ENCODE measurements at regions not wholly inside any gene's neighbourhood (a gene's known extent, or its start where the extent isn't known, plus 50 kb on each side); places are given as distances from the start of the nearest gene placed in this dataset.
A peak's percentile ranks its signal among the peaks of the same experiment; 100 is the strongest.
"Not testable (repeated sequence)": the region's sequence is repeated elsewhere in the genome, so short reads cannot be mapped to it uniquely, and the experiment has no call there.

- DNase-seq (ENCODE audit: low read depth, low spot score): not testable (repeated sequence)
Measured at GRCh38 chr7:65145710-65146109, 139.2 kb upstream of the ERV3-1 start.

GRCh38 chr7:65145008-65145407 is 138.5 kb upstream of the ERV3-1 start:
- DNase-seq (ENCODE audit: low read depth, low spot score): not testable (repeated sequence)

DNA sequence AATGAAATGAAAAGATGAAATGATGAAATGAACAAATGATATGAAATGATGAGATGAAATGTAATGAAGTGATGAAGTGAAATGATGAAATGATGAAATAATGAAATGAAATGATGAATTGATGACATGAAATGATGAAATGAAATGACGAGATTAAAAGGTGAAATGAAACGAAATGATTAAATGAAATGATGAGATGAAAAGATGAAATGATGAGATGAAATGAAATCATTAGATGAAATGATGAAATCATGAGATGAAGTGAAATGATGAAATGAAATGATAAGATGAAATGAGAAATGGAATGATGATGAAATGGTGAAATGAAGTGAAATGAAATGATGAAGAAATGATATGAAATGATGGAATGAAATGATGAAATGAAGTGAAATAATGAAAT is 138.1 kb upstream of the ERV3-1 start:
- not testable (repeated sequence) for DNase-seq (ENCODE audit: low read depth, low spot score)

DNA sequence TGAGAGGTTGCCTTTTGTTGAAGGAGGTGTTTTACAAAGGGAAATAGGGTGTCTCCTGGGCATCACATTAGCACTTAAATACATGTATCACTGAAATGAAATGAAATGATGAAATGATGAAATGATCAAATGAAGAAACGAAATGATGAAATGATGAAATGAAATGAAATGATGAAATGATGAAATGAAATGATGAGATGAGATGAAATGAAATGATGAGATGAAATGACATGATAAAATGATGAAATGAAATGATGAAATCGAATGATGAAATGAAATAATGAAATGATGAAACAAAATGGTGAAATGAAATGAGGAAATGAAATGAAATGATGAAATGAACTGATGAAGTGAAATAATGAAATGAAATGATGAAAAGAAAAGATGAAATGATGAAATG is 137.6 kb upstream of the ERV3-1 start:
- not testable (repeated sequence) for DNase-seq (ENCODE audit: low read depth, low spot score)

GRCh38 chr7:65141894-65142293 is 135.4 kb upstream of the ERV3-1 start:
- DNase-seq (ENCODE audit: low read depth, low spot score): not testable (repeated sequence)

DNA sequence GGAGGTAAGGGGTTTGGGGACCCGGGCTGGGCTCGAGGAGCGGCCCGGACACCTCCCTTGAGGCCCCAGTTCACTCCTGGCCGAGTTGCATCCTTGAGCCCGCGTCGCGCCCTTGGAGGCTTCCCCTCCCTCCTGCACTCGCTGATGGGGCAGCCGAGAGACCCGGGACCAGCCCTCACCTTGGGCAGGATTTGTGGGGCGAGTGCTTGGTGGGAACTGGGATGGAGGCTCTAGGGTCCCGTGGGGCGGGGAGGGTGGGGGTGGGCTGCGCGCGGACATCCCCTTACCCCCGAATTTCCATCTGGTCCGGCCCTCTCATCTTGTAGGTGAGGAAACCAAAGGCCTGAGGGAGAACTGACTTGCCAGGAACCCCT is 134.9 kb upstream of the ERV3-1 start:
- DNase-seq (ENCODE audit: low read depth, low spot score): peak; percentile 7

DNA sequence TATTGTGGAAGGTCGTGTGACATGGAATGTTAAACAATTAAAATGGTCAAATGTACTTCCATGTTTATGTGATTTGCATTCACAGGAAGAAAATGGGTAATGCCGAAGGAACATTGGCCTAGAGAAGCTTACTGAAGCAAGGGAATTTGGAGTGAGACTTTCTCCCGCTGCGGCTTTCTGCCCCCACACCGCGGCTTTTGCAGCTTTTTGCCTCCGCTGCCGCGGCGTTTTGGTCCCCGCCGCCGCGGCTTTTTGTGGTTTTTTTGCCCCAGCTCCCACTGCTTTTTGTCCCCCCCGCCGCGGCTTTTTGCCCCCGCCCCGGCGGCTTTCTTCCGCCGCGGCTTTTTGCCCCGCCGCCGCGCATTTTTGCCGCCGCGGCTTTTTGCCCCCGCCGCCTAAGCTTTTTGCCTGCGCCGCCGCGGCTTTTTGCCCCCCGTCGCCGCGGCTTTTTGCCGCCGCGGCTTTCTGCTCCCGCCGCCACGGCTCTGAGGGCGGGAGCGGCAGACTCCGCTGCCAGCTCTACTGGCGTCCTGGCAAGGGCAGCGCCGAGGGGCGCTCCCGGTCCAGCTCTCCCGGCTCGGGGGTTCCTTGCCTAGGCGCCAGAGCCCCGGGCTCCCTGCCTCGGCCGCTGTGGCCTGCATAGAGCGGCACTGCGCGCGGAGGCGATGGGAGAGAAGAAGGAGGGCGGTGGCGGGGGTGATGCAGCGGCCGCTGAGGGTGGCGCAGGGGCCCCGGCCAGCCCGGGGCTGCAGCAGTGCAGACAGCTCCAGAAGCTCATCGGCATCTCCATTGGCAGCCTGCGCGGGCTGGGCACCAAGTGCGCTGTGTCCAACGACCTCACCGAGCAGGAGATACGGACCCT is 134.3 kb upstream of the ERV3-1 start:
- peak; percentile 36 for DNase-seq (ENCODE audit: low read depth, low spot score)

DNA sequence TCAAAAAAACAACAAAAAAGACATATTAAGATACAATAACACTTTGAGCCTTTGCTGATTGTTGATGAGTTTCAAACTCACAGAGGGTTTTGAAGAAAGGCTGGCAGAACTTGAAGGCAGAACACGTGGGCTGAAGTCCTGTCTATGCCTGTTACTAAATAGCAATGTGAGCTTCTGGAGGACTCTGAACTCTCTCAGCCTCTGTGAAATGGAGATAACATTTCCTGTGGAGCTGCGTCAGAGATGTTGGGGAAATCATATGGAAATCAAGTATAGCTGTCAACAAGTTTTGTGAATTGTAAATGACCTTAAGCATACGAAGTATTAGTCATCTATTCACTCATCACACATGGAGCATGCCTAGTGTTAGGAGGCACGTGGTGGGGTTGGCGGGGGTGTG is 130.4 kb upstream of the ERV3-1 start:
- not testable (repeated sequence) for DNase-seq (ENCODE audit: low read depth, low spot score)

- DNase-seq (ENCODE audit: low read depth, low spot score): not testable (repeated sequence)
Measured at GRCh38 chr7:65133087-65133486, 126.6 kb upstream of the ERV3-1 start.

GRCh38 chr7:65132256-65132655 is 125.8 kb upstream of the ERV3-1 start:
- DNase-seq (ENCODE audit: low read depth, low spot score): not testable (repeated sequence)

GRCh38 chr7:65127364-65127763 is 120.9 kb upstream of the ERV3-1 start:
- not testable (repeated sequence) for DNase-seq (ENCODE audit: low read depth, low spot score)

GRCh38 chr7:65124600-65124999 is 118.1 kb upstream of the ERV3-1 start:
- DNase-seq (ENCODE audit: low read depth, low spot score): not testable (repeated sequence)

DNA sequence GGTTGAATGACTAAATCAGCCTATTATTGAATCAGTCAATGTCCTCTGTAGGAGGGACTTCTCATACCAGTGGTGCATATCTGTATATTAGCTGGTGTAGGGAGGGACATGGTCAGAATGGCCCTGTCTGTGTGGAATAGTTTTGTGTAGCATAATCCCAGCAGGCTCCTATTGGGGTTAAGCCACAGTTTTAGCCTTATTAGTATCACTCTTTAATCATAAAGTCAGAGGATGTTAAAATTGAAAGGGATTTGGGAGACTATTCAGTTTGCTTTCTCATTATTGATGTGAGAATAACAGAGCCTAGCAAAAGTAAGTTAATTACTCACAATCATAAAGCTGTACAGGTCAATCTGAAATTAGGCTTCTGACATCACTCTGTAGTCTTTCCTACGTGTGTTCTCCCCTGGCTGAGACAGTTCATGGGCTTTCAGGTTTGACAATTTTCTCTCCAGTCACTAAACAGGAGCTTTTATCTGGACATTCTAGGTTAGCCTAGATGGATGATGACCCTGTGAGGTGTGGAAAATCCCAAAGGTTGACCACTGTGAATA is 99.2 kb upstream of the ERV3-1 start:
- DNase-seq (ENCODE audit: low read depth, low spot score): not testable (repeated sequence)

- not testable (repeated sequence) for DNase-seq (ENCODE audit: low read depth, low spot score)
Measured at GRCh38 chr7:65100499-65100898, 94.0 kb upstream of the ERV3-1 start.

DNA sequence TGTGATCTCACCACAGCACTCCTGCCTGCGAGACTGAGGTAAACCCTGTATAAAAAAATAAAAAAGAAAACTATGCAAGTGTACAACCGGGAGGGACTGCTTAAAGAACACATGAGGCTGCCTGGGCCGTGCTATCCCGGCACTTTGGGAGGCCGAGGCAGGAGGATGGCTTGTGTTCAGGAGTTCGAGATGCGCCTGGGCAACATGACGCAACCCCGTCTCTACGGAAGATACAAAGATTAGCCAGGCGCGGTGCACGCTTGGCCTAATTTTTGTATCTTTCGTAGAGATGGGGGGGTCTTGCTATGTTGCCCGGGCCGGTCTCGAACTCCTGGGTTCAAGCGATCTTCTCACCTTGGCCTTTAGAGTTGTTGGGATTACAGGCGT is 75.2 kb upstream of the ERV3-1 start:
- DNase-seq (ENCODE audit: low read depth, low spot score): not testable (repeated sequence)

- peak; percentile 97 for DNase-seq (ENCODE audit: low read depth, low spot score)
Measured at GRCh38 chr7:65080799-65081668, 74.5 kb upstream of the ERV3-1 start.

GRCh38 chr7:65074959-65075358 is 68.5 kb upstream of the ERV3-1 start:
- DNase-seq (ENCODE audit: low read depth, low spot score): not testable (repeated sequence)

DNA sequence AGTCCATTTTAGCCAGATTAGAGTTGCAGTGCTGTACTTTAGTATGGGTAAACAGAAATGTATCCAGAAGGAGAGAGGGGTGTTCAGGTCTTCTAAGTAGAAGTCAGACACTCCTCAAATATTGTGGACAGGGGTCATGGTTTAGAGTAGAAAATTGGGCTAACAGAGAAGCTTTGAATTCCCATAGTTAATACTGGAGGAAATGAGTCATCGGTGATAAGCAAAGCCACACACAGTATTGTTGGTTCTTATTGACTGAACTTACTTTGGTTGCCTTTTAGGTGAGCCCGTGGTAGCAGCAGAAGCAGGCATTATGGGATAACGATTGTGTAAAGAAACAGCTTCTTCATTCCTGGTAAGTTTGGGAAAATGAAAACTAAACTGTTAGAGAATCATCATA is 66.7 kb upstream of the ERV3-1 start:
- peak; percentile 16 for DNase-seq (ENCODE audit: low read depth, low spot score)

- not testable (repeated sequence) for DNase-seq (ENCODE audit: low read depth, low spot score)
Measured at GRCh38 chr7:65071854-65072431, 65.5 kb upstream of the ERV3-1 start.

- DNase-seq (ENCODE audit: low read depth, low spot score): not testable (repeated sequence)
Measured at GRCh38 chr7:65069476-65069875, 63.0 kb upstream of the ERV3-1 start.

GRCh38 chr7:65062566-65062965 is 56.1 kb upstream of the ERV3-1 start:
- DNase-seq (ENCODE audit: low read depth, low spot score): not testable (repeated sequence)

DNA sequence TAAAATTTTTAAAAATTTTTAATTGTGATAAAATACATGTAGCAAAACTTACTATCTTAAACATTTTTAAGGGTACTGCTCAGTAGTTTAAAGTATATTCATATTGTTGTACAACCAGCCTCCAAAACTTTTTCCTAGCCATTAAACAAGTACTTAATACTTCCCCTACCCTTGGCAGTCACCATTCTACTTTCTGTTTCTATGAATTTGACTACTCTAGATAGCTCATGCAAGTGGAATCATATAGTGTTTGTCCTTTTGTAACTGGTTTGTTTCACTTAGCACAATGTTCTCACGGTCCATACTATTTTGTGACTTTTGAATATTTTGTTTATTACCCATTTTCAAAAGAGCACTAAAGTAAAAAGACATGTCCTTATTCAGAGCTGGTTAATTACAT is 52.8 kb upstream of the ERV3-1 start:
- not testable (repeated sequence) for DNase-seq (ENCODE audit: low read depth, low spot score)

Data from astrocyte of the hippocampus (primary cell).